HepG2 (cell line): ENCODE measurements at regions not wholly inside any gene's neighbourhood (a gene's known extent, or its start where the extent isn't known, plus 50 kb on each side); places are given as distances from the start of the nearest gene placed in this dataset.

Source experiments
- ATAC-seq: fragments of 200-7000 bp; cut with Tn5 transposase; 3 replicates; pipeline ENCODE4 v1.9.1; 2020; ENCODE audit warnings: mild to moderate bottlenecking, moderate library complexity
- BruUV-seq: library from RNA; stranded (reverse); fragments of 400-500 nt; replicated peaks from 2 replicates; lab custom pipeline; 2021; lab: Mats Ljungman, UMichigan
- CTCF ChIA-PET: fragments of 300-600 bp; formaldehyde crosslinking; extraction: SDS; loops from one replicate; lab custom pipeline; 2021; ENCODE audit warnings: low total read pairs, inconsistent platforms, low intra/inter-chr PET ratio; lab: Yijun Ruan, JAX
- POLR2A ChIA-PET: fragments of 350-600 bp; sonication (Branson Sonifier 250); formaldehyde crosslinking; loops from one replicate; lab custom pipeline; 2020; ENCODE audit warnings: antibody characterized with exemption, inconsistent platforms; lab: Yijun Ruan, JAX
- DNase-seq: peaks from one replicate; pipeline ENCODE4 v3.0.0-alpha.2; 2015; ENCODE audit warnings: low spot score
- FAIRE-seq: peaks from 3 replicates; lab custom pipeline; 2011; peaks lifted over from hg19 to GRCh38; lab: Jason Lieb, UNC
- H2AFZ ChIP-seq: one replicate; pipeline ENCODE4 v1.6.1; 2011; ENCODE audit warnings: low read length, inconsistent platforms
- H3K27ac ChIP-seq: fragments of 300-600 bp; 3 replicates; pipeline ENCODE4 v1.8.0; 2011; ENCODE audit warnings: mixed run types, mild to moderate bottlenecking, mixed read lengths, low read length, inconsistent platforms; ENCODE audit not compliant: insufficient read depth; ENCODE audit errors: extremely low read length
- H3K27me3 ChIP-seq, 2 experiments: fragments of 200-600 bp in 1 of 2; 2 replicates in 1 of 2; 3 replicates in 1 of 2; pipeline versions ENCODE4 v1.6.0 to v1.8.0; 2011; ENCODE audit warnings: low read length in 2 of 2, mild to moderate bottlenecking in 2 of 2, moderate library complexity in 2 of 2, inconsistent platforms in 1 of 2; ENCODE audit not compliant: insufficient read depth in 2 of 2, control insufficient read depth in 1 of 2
- H3K36me3 ChIP-seq, 2 experiments: fragments of 200-600 bp in 1 of 2; replicated peaks in 1 of 2; 2 replicates in 1 of 2; 3 replicates in 1 of 2; pipeline versions ENCODE4 v1.5.1 to v1.8.0; 2011; ENCODE audit warnings: low read length in 2 of 2, inconsistent platforms in 1 of 2; ENCODE audit not compliant: insufficient read depth in 2 of 2, control insufficient read depth in 1 of 2
- H3K4me1 ChIP-seq: 2 replicates; pipeline ENCODE4 v1.5.1; 2012; ENCODE audit warnings: low read length, inconsistent platforms; ENCODE audit not compliant: insufficient read depth
- H3K4me2 ChIP-seq: 2 replicates; pipeline ENCODE4 v1.6.0; 2011; ENCODE audit warnings: low read depth, low read length, inconsistent platforms
- H3K4me3 ChIP-seq, 3 experiments: fragments of 200-600 bp in 1 of 3; sonication (generic), shearing (Covaris generic) in 1 of 3; replicated peaks in 1 of 3; 2 replicates each; pipeline ENCODE4 v1.5.1; 2011 to 2016; ENCODE audit warnings: low read length in 3 of 3, inconsistent platforms in 2 of 3, low read depth in 2 of 3, mild to moderate bottlenecking in 2 of 3, control low read depth in 1 of 3, mixed read lengths in 1 of 3; ENCODE audit not compliant: insufficient read depth in 1 of 3
- H3K79me2 ChIP-seq: one replicate; pipeline ENCODE4 v1.6.1; 2011; ENCODE audit warnings: low read length, inconsistent platforms; ENCODE audit not compliant: insufficient read depth
- H3K9ac ChIP-seq: 2 replicates; pipeline ENCODE4 v1.6.0; 2011; ENCODE audit warnings: mild to moderate bottlenecking, low read depth, low read length, inconsistent platforms; ENCODE audit not compliant: insufficient read depth
- H3K9me3 ChIP-seq: 2 replicates; pipeline ENCODE4 v1.5.1; 2012; ENCODE audit warnings: mild to moderate bottlenecking, low read length
- H4K20me1 ChIP-seq: 2 replicates; pipeline ENCODE4 v1.6.0; 2011; ENCODE audit warnings: inconsistent platforms, mild to moderate bottlenecking, low read length, moderate library complexity; ENCODE audit not compliant: insufficient read depth
- ETV5 ChIP-seq: IDR thresholded peaks from 2 replicates; pipeline ENCODE4 v1.6.1; 2018; ENCODE audit warnings: missing biosample characterization, missing genetic modification reagents, inconsistent platforms, borderline replicate concordance
- FOXC1 ChIP-seq: sonication (generic); formaldehyde crosslinking; IDR thresholded peaks from 2 replicates; pipeline ENCODE4 v1.8.0; 2022; ENCODE audit warnings: mild to moderate bottlenecking, missing genetic modification reagents, borderline replicate concordance
- MAFF ChIP-seq: IDR thresholded peaks from 2 replicates; pipeline ENCODE4 v1.6.1; 2011; ENCODE audit warnings: low read depth, low read length, improper control_type of control experiment
- MAFK ChIP-seq, 2 experiments: IDR thresholded peaks in 1 of 2; conservative IDR thresholded peaks in 1 of 2; 2 replicates each; pipeline ENCODE4 v1.6.1; 2011; ENCODE audit warnings: improper control_type of control experiment in 2 of 2, low read length in 2 of 2
- TBX2 ChIP-seq: sonication (generic); formaldehyde crosslinking; IDR thresholded peaks from 2 replicates; pipeline ENCODE4 v1.5.0; 2020; ENCODE audit warnings: missing genetic modification reagents, mild to moderate bottlenecking, borderline replicate concordance
- ZNF337 ChIP-seq: sonication (generic); formaldehyde crosslinking; IDR thresholded peaks from 2 replicates; pipeline ENCODE4 v1.5.1; 2020; ENCODE audit warnings: missing genetic modification reagents, low read depth, mild to moderate bottlenecking, borderline replicate concordance
- ZNF543 ChIP-seq: sonication (generic); formaldehyde crosslinking; IDR thresholded peaks from 2 replicates; pipeline ENCODE4 v1.4.0; 2020; ENCODE audit warnings: mild to moderate bottlenecking, missing genetic modification reagents
- ZNF614 ChIP-seq: IDR thresholded peaks from 2 replicates; pipeline ENCODE4 v1.6.1; 2018; ENCODE audit warnings: missing biosample characterization, missing genetic modification reagents, inconsistent platforms, borderline replicate concordance
- WGBS: methylation state at CpG from one replicate; pipeline ENCODE4 v1.1.6; 2017; ENCODE audit warnings: low lambda C conversion rate; 5-methylcytosine and 5-hydroxymethylcytosine counted together
- in situ Hi-C: cut with HindIII; loops from 2 replicates; pipeline ENCODE4 v1.10.0; 2017; ENCODE audit warnings: low pct_unique_long_range_greater_than_20kb; ENCODE audit not compliant: extremely low pct_ligation_motif_present
- intact Hi-C: fragments of 100-400 bp; cut with micrococcal nuclease; formaldehyde crosslinking; loops from one replicate; pipeline ENCODE4 v1.10.0; 2022; ENCODE audit not compliant: unreplicated experiment

DNA sequence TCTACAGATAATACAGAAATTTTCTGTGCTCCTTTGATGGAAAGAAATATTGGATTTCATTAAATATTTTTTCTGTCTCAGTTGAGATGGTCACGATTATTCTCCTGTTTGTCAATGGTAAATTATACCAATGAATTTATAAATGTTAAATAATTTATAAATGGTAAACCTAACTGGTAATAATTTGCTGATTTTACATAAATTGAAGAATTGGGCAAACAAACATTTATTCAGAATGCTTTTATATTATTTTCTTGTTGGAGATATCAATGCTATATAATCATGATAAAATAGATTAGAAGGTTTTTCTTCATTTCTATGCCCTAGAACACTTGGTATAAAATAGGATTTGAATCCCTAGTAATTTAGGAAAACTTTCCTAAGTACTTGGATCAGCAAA lies 597.6 kb upstream of the IGFBP3 start:
- ATAC-seq, result no peak
- in situ Hi-C loops, result no loop called here
- 0% methylated on average over 1 of the region's 1 CpG for WGBS

GRCh38 chr7:46515844-46516590 lies 594.9 kb upstream of the IGFBP3 start:
- FAIRE-seq (no peak), ATAC-seq (no peak), DNase-seq (no peak)
- Histone ChIP-seq H3K9ac (no peak overlapping the region), H3K4me1 (no peaks in the 10 kb centered on the region), H3K4me3 (no peak overlapping the region), H4K20me1 (no peaks in the 10 kb centered on the region), H3K4me2 (no peak overlapping the region), H2AFZ (no peak overlapping the region), H3K36me3 (no peaks in the 10 kb centered on the region), H3K9me3 (no peaks in the 10 kb centered on the region), H3K27ac (no peak overlapping the region), H3K27me3 (no peaks in the 10 kb centered on the region), H3K79me2 (no peaks in the 10 kb centered on the region)
- TF ChIP-seq FOXC1 (CRISPR knock-in tag), result no peak
- TF ChIP-seq ETV5 (CRISPR knock-in tag), result no peak
- TF ChIP-seq TBX2 (CRISPR knock-in tag), result no peak
- no peak for TF ChIP-seq ZNF337 (CRISPR knock-in tag)
- WGBS, result 0% methylated on average over 1 of the region's 1 CpG
- BruUV-seq, result no TSS peak
- intact Hi-C loops, result no loop called here
- POLR2A ChIA-PET, result no interaction called here
- in situ Hi-C loops, result no loop called here
- CTCF ChIA-PET, result no interaction called here

More for the DNA sequence above, 597.6 kb upstream of the IGFBP3 start:
- Histone ChIP-seq H3K79me2 (no peaks in the 10 kb centered on the region), H3K9ac (no peak overlapping the region), H3K4me3 (no peak overlapping the region), H3K27me3 (no peaks in the 10 kb centered on the region), H2AFZ (no peak overlapping the region), H3K4me2 (no peak overlapping the region), H3K36me3 (no peaks in the 10 kb centered on the region), H4K20me1 (no peaks in the 10 kb centered on the region), H3K9me3 (no peaks in the 10 kb centered on the region), H3K4me1 (no peaks in the 10 kb centered on the region), H3K27ac (no peak overlapping the region)
- FAIRE-seq, result no peak
- intact Hi-C loops, result no loop called here
- CTCF ChIA-PET, result no interaction called here
- TF ChIP-seq ZNF614 (CRISPR knock-in tag) (no peak), ZNF543 (CRISPR knock-in tag) (no peak), MAFK (conservative IDR thresholded peaks at IDR 0.05 in 1 of 2, IDR thresholded peaks at IDR 0.05 in 1 of 2; ENCODE audit: low read length in 2 of 2) (peak; percentile 65 to 79), MAFF (peak; percentile 66; the same call in 1 of the 2 replicates)
- BruUV-seq, result no TSS peak
- POLR2A ChIA-PET, result no interaction called here
- no peak for DNase-seq
